ENCODE measurements at regions not wholly inside any gene's neighbourhood (a gene's known extent, or its start where the extent isn't known, plus 50 kb on each side); places are given as distances from the start of the nearest gene placed in this dataset.

DNA sequence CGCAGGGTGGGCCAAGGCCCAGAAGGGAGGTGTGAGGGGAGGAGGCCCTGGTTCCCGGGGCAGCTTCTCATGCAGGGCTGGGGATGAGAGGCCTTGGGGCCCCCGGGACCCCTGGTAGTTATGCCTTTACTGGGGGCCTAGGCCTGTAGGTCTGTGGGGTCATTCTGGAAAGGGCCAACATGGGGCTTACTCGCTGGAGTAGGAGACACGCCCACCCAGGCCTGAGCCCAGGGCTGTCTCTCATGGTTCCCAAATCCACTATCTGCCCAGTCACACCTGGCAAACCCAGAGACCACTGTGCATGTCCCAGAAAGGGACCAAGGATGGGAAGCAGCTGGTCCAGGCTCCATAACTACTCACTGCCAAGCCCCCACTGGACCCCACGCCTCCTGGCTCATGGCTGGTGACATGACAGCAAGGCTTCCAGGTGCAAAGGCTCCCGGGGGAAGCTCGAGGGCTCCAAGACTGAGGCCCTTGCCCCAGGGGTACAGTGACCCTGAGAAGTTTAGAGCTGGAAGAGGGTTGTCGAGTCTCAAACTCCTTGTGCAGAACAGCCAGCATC lies 64.2 kb upstream of the ATP12A start:
- H3K9me3 Mint-ChIP-seq: no peaks in the 10 kb centered on the region
- no peaks in the 10 kb centered on the region for H3K27me3 Mint-ChIP-seq (ENCODE audit: low read depth)
- H3K4me1 Mint-ChIP-seq: peaks cover 19% of the 10 kb centered on the region
- CTCF ChIA-PET: no interaction called here
- no peaks in the 10 kb centered on the region for H3K36me3 Mint-ChIP-seq
- ATAC-seq (no peak), DNase-seq (ENCODE audit: low spot score) (no peak)
- H3K27ac Mint-ChIP-seq: no peak overlapping the region
- POLR2A ChIA-PET: no interaction called here
- H3K4me3 Mint-ChIP-seq: no peak overlapping the region
- TF ChIP-seq, protein P1, sequence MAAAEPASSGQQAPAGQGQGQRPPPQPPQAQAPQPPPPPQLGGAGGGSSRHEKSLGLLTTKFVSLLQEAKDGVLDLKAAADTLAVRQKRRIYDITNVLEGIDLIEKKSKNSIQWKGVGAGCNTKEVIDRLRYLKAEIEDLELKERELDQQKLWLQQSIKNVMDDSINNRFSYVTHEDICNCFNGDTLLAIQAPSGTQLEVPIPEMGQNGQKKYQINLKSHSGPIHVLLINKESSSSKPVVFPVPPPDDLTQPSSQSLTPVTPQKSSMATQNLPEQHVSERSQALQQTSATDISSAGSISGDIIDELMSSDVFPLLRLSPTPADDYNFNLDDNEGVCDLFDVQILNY (CRISPR knock-in tag; IDR thresholded peaks at IDR 0.05): no peak
- no peak for TF ChIP-seq ZNF396 (CRISPR knock-in tag; IDR thresholded peaks at IDR 0.05; ENCODE audit: borderline replicate concordance)

DNA sequence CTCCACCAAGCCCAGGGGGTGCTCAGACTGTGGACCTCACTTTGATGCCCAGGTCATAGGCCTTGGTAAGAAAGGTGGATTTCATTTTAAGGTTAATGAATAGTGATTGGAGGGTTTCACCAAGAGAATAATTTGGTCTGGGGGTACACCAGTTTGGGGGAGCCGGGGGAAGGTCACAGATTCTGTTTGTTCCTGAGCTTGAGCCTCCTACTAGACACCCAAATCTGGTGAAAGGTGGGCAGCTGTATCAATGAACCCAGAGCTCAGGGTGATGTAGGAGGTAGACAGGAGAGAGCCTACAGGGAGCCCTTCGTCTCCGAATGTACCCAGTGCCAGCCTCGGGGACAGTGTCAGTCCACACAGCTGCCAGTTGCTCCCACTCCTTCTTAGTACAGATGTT lies 63.7 kb upstream of the ATP12A start:
- H3K9me3 Mint-ChIP-seq: no peaks in the 10 kb centered on the region
- ChIA-PET CTCF (no interaction called here), POLR2A (no interaction called here)
- DNase-seq (ENCODE audit: low spot score) (no peak), ATAC-seq (no peak)
- H3K27ac Mint-ChIP-seq: no peak overlapping the region
- no peak overlapping the region for H3K4me3 Mint-ChIP-seq
- H3K36me3 Mint-ChIP-seq: no peaks in the 10 kb centered on the region
- TF ChIP-seq FOXJ3 (CRISPR knock-in tag; IDR thresholded peaks at IDR 0.05; ENCODE audit: borderline replicate concordance) (no peak), TCF7 (CRISPR knock-in tag; IDR thresholded peaks at IDR 0.05; ENCODE audit: low read depth) (no peak), EMX1 (CRISPR knock-in tag; IDR thresholded peaks at IDR 0.05) (no peak), NFYB (CRISPR knock-in tag; conservative IDR thresholded peaks at IDR 0.05; ENCODE audit: low read depth) (no peak), NFE2L1 (CRISPR knock-in tag; IDR thresholded peaks at IDR 0.05) (no peak), ETV6 (CRISPR knock-in tag; IDR thresholded peaks at IDR 0.05) (no peak), FOXK1 (CRISPR knock-in tag; IDR thresholded peaks at IDR 0.05) (no peak)
- TF ChIP-seq, protein P2, sequence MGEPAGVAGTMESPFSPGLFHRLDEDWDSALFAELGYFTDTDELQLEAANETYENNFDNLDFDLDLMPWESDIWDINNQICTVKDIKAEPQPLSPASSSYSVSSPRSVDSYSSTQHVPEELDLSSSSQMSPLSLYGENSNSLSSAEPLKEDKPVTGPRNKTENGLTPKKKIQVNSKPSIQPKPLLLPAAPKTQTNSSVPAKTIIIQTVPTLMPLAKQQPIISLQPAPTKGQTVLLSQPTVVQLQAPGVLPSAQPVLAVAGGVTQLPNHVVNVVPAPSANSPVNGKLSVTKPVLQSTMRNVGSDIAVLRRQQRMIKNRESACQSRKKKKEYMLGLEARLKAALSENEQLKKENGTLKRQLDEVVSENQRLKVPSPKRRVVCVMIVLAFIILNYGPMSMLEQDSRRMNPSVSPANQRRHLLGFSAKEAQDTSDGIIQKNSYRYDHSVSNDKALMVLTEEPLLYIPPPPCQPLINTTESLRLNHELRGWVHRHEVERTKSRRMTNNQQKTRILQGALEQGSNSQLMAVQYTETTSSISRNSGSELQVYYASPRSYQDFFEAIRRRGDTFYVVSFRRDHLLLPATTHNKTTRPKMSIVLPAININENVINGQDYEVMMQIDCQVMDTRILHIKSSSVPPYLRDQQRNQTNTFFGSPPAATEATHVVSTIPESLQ (CRISPR knock-in tag; IDR thresholded peaks at IDR 0.05): no peak
- TF ChIP-seq, protein P3, sequence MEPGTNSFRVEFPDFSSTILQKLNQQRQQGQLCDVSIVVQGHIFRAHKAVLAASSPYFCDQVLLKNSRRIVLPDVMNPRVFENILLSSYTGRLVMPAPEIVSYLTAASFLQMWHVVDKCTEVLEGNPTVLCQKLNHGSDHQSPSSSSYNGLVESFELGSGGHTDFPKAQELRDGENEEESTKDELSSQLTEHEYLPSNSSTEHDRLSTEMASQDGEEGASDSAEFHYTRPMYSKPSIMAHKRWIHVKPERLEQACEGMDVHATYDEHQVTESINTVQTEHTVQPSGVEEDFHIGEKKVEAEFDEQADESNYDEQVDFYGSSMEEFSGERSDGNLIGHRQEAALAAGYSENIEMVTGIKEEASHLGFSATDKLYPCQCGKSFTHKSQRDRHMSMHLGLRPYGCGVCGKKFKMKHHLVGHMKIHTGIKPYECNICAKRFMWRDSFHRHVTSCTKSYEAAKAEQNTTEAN (CRISPR knock-in tag; IDR thresholded peaks at IDR 0.05): no peak
- TF ChIP-seq, protein P4, sequence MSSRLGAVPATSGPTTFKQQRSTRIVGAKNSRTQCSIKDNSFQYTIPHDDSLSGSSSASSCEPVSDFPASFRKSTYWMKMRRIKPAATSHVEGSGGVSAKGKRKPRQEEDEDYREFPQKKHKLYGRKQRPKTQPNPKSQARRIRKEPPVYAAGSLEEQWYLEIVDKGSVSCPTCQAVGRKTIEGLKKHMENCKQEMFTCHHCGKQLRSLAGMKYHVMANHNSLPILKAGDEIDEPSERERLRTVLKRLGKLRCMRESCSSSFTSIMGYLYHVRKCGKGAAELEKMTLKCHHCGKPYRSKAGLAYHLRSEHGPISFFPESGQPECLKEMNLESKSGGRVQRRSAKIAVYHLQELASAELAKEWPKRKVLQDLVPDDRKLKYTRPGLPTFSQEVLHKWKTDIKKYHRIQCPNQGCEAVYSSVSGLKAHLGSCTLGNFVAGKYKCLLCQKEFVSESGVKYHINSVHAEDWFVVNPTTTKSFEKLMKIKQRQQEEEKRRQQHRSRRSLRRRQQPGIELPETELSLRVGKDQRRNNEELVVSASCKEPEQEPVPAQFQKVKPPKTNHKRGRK (CRISPR knock-in tag; IDR thresholded peaks at IDR 0.05; ENCODE audit: borderline replicate concordance): no peak
- TF ChIP-seq, protein P5, sequence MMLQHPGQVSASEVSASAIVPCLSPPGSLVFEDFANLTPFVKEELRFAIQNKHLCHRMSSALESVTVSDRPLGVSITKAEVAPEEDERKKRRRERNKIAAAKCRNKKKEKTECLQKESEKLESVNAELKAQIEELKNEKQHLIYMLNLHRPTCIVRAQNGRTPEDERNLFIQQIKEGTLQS (CRISPR knock-in tag; conservative IDR thresholded peaks at IDR 0.05): no peak
- TF ChIP-seq, protein P6, sequence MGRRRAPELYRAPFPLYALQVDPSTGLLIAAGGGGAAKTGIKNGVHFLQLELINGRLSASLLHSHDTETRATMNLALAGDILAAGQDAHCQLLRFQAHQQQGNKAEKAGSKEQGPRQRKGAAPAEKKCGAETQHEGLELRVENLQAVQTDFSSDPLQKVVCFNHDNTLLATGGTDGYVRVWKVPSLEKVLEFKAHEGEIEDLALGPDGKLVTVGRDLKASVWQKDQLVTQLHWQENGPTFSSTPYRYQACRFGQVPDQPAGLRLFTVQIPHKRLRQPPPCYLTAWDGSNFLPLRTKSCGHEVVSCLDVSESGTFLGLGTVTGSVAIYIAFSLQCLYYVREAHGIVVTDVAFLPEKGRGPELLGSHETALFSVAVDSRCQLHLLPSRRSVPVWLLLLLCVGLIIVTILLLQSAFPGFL (CRISPR knock-in tag; IDR thresholded peaks at IDR 0.05; ENCODE audit: borderline replicate concordance): no peak
- no peaks in the 10 kb centered on the region for H3K27me3 Mint-ChIP-seq (ENCODE audit: low read depth)
- H3K4me1 Mint-ChIP-seq: peaks cover 19% of the 10 kb centered on the region
